ENCODE measurements at regions not wholly inside any gene's neighbourhood (a gene's known extent, or its start where the extent isn't known, plus 50 kb on each side); places are given as distances from the start of the nearest gene placed in this dataset.

DNA sequence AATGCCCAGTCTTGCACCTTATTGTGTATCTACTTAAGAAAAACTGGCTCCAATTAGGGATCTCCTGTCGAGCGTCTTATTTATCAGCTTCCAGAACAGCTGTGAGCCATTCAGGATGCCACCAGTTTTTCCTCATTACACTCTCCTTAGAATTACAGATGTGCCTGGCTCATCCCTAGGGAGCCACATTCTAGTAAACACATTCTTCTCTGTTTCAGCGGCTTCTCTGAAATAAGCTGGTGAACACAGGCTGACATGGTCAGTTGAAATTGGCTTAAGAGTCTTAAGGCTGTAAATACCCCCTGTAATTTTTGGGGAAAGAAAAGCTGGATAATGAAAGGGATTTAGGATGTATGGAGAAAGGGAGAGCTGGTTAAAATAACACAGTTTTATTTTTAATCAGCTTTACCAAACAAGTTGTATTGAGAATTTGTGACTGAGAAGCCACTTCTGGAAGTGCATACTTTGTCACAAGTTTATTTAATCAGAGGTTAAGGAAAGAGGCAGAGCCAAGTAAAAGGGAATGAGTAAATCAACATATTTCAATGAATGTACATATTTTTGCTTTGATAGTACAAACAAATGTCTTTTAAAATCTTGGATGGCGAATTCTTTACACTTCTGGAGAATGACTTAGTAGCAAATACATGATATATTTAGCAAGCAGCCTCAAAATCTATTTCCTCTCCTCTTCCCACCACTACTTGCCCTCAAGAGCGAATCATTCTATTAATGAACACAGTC lies 562.0 kb upstream of the GOT2 start:
- no peak overlapping the region for H3K4me3 ChIP-seq (ENCODE audit: low read depth, low read length)
- DNase-seq (ENCODE audit: low read depth) = no peak
- TF ChIP-seq CTCF (IDR thresholded peaks at IDR 0.05; ENCODE audit: low read depth, low read length, missing control alignments) = no peak
- in situ Hi-C loops (cut with HindIII; ENCODE audit: low sequenced_read_pairs) = no loop called here

- in situ Hi-C loops (cut with HindIII; ENCODE audit: low sequenced_read_pairs) = no loop called here
- TF ChIP-seq CTCF (IDR thresholded peaks at IDR 0.05; ENCODE audit: low read depth, low read length, missing control alignments) = no peak
- H3K4me3 ChIP-seq (ENCODE audit: low read depth, low read length) = no peak overlapping the region
- DNase-seq (ENCODE audit: low read depth) = no peak
Measured at GRCh38 chr16:59295474-59295873, 561.4 kb upstream of the GOT2 start.

GRCh38 chr16:59290718-59291117 lies 556.6 kb upstream of the GOT2 start:
- no peak for DNase-seq (ENCODE audit: low read depth)
- in situ Hi-C loops (cut with HindIII; ENCODE audit: low sequenced_read_pairs) = no loop called here
- no peak overlapping the region for H3K4me3 ChIP-seq (ENCODE audit: low read depth, low read length)
- TF ChIP-seq CTCF (IDR thresholded peaks at IDR 0.05; ENCODE audit: low read depth, low read length, missing control alignments) = no peak

- no peak for TF ChIP-seq CTCF (IDR thresholded peaks at IDR 0.05; ENCODE audit: low read depth, low read length, missing control alignments)
- in situ Hi-C loops (cut with HindIII; ENCODE audit: low sequenced_read_pairs) = no loop called here
- no peak overlapping the region for H3K4me3 ChIP-seq (ENCODE audit: low read depth, low read length)
- DNase-seq (ENCODE audit: low read depth) = no peak
Measured at GRCh38 chr16:59289151-59289550, 555.0 kb upstream of the GOT2 start.

DNA sequence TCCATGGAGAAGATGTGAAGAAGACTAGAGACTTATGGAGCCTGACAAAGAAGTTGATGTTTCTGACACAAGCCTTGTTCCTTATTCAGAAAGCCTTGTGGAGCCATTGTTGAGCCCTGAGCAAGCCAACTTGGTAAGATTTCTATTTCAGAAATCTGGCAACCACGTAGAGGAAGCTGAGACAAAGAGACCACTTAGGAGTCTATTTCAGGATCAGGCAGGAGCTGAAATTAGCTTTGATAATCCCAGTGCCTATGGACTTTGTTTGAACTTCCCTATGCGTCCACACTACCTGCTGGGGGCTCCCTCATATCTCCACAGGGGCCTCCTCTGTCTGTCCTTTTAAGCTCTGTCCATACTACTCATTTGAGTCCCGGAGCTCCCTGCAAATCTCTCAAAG lies 540.0 kb upstream of the GOT2 start:
- H3K4me3 ChIP-seq (ENCODE audit: low read depth, low read length) = no peak overlapping the region
- no peak for DNase-seq (ENCODE audit: low read depth)
- in situ Hi-C loops (cut with HindIII; ENCODE audit: low sequenced_read_pairs) = no loop called here
- TF ChIP-seq CTCF (IDR thresholded peaks at IDR 0.05; ENCODE audit: low read depth, low read length, missing control alignments) = no peak

- in situ Hi-C loops (cut with HindIII; ENCODE audit: low sequenced_read_pairs) = no loop called here
- no peak for TF ChIP-seq CTCF (IDR thresholded peaks at IDR 0.05; ENCODE audit: low read depth, low read length, missing control alignments)
- H3K4me3 ChIP-seq (ENCODE audit: low read depth, low read length) = no peak overlapping the region
- DNase-seq (ENCODE audit: low read depth) = no peak
Measured at GRCh38 chr16:59263955-59264354, 529.8 kb upstream of the GOT2 start.
